Keratinocyte (primary cell): ENCODE measurements at regions not wholly inside any gene's neighbourhood (a gene's known extent, or its start where the extent isn't known, plus 50 kb on each side); places are given as distances from the start of the nearest gene placed in this dataset.

Experiments used
- EZH2 ChIP-seq: IDR thresholded peaks from one replicate; pipeline ENCODE4 v1.6.1; 2012; ENCODE audit warnings: inconsistent platforms, mild to moderate bottlenecking, low read length, moderate library complexity
- TF ChIP-seq, protein P1 (sequence below), 3 experiments: IDR thresholded peaks in 1 of 3; conservative IDR thresholded peaks in 1 of 3; optimal IDR thresholded peaks in 1 of 3; 2 replicates in 2 of 3; 3 replicates in 1 of 3; pipeline versions ENCODE3 to v1.5.1; 2011; ENCODE audit warnings: low read length in 3 of 3, mild to moderate bottlenecking in 3 of 3, moderate library complexity in 2 of 3, control low read depth in 1 of 3, inconsistent platforms in 1 of 3; ENCODE audit not compliant: insufficient read depth in 2 of 3; ENCODE audit errors: extremely low read depth in 1 of 3

DNA sequence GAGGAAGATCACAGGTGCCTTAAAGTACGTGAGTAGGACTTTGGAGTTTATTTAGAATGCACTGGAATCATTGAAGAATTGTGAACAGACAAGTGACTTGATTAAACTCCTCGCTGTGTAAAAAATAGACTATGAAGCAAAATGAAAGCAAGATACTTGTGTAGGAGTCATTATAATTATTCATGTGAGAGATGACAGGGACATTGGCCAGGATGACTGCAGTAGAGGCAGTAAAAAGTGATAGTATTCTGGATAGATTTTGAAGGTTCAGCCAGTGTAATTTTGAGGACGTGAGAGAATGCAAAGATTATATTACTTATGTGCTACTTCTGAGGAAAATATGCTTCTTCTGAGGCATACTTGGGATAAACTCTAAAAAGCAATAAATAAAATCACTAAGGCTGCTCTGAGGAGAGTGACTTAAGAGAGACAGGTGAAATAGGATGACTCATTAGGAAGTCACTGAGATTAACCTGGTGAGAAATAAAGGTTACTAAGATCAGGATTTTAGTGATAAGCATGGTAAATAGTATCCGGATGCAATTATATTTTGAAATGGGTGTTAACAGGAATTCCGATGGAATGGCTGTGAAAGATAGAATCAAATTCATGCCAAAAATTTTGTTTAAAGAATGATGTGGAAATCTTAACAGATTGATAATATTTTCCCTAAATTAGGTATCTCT lies 202.0 kb downstream of the CENPW start:
- TF ChIP-seq, protein P1, sequence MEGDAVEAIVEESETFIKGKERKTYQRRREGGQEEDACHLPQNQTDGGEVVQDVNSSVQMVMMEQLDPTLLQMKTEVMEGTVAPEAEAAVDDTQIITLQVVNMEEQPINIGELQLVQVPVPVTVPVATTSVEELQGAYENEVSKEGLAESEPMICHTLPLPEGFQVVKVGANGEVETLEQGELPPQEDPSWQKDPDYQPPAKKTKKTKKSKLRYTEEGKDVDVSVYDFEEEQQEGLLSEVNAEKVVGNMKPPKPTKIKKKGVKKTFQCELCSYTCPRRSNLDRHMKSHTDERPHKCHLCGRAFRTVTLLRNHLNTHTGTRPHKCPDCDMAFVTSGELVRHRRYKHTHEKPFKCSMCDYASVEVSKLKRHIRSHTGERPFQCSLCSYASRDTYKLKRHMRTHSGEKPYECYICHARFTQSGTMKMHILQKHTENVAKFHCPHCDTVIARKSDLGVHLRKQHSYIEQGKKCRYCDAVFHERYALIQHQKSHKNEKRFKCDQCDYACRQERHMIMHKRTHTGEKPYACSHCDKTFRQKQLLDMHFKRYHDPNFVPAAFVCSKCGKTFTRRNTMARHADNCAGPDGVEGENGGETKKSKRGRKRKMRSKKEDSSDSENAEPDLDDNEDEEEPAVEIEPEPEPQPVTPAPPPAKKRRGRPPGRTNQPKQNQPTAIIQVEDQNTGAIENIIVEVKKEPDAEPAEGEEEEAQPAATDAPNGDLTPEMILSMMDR (optimal IDR thresholded peaks at IDR 0.05 in 1 of 3, IDR thresholded peaks at IDR 0.05 in 1 of 3, conservative IDR thresholded peaks at IDR 0.05 in 1 of 3; ENCODE audit: extremely low read depth in 1 of 3, insufficient read depth in 2 of 3, low read length in 3 of 3), result no peak
- TF ChIP-seq EZH2, result no peak
